ENCODE measurements at regions not wholly inside any gene's neighbourhood (a gene's known extent, or its start where the extent isn't known, plus 50 kb on each side); places are given as distances from the start of the nearest gene placed in this dataset.
"Not testable (repeated sequence)": the region's sequence is repeated elsewhere in the genome, so short reads cannot be mapped to it uniquely, and the experiment has no call there.

DNA sequence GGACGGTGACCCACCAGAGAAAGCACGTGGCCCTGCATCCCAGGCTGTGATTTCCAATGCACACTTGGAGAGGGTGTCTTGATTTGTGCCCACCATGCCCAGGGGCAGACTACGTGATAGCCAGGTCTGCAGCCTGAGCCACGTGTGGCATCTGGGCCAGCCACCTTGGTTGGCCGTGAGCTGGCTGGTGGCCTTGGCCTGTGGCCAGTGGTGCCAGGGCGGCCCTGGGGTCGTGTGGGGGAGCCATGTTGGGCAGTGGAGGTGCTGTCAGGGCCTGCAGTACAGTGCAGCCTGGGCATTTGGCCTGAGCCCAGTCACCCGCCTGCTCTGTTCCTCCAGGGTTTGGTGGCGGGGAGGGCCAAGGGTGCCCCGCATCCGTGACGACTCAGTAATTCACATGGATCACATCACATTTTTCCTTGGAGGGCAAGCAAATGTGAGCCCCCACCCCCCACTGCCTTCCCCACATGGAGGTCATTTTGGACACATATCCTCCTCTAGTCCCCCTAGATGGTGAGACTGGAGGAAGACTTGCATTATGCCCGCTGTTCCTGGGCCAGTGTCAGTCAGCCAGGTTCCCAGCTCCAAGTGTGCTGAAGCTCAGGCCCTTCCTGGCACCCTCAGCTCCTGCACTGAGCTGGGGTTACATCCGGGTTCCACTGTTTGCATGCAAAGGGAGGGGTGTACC is 201.4 kb downstream of the UBE3A start:
- DNase-seq = no peak

DNA sequence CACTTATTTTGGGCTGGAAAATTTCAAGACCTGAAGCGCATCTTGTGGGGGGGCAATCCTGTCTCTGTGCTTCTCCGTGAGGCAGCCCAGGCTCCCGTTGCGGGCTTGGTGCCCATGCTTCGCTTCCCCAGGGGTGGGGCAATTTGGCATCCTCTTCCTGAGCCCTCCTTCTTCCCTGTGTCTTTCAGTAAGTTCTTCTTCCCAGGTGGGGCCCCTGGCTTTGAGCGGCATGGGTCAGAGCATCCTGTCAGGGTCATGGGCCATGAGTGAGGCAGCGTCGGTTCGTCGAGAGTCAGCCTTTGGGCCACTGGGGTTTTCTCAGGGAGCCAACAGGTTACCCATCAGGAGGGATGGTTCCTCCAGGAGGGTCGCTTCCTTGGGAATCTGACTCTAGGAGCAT is 200.7 kb downstream of the UBE3A start:
- DNase-seq = no peak

DNA sequence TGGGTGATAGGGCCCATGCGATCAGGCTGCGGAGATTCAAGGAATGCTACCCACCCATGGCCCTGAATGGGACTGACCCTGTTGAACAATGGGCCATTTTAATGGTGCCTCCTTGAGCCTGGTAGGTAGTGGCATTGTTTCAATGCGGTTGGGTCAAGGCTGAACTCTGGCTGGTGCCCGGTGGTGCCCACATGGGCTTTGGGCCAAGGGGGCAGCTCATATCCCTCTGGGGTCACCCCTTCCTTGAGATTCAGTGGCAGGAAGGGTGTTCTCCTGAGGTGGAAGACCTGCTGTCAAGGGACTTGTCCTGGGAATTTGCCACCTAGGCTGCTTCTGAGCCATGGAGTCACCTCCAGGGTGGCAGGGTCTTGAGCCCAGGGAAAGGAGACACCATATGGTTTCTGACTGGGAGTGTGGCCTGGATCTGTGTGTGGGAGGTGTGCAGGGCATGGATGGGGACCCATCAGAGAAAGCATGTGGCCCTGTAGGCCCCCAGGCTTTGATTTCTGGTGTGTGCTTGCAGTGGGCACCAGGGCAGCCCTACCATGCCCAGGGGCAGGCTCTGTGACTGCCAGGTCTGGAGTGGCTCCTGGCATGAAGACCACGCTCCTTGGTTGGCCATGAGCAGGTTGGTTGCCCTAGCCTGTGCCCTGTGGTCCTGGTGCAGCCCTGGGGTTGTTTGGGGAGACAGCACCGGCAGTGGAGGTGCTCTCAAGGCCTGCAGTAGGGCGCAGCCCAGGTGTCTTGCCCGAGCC is 199.9 kb downstream of the UBE3A start:
- DNase-seq = no peak

DNA sequence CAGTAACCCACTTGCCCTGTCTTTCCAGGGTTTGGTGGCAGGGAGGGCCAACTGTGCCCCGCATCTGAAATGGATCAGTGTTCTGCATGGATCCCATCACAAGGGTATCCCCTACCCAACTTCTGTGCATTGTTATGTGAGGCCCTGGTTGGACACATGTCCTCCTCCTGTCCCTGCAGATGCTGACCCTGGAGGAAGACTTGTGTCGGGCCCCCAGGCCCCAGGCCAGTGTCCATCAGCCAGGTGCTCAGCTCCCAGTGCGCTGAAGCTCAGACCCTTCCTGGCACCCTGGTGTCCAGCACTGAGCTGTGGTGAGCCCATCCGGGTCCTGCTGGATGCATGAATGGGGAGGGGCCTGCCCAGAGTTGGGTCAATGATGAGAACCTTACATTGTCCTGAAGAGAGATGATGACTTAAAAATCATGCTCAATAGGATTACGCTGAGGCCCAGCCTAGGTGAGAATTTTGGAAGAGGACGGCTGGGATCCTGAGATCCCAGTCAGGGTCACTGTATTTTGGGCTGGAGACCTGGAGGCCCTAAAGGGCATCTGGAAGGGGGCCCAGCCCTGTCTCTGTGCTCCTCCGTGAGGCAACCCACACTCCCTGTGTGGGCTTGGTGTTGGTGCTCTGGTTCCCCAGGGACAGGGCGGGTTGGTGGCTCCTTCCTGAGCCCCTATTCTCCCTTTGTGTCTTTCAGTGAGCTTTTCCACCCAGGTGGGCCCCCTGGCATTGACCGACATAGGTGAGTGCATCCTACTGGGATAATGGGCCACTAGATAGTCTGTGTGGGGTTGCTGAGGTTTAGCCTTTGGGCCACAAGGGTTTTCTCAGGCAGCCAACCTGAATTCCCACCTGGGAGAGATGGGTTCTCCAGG is 199.1 kb downstream of the UBE3A start:
- DNase-seq = no peak

DNA sequence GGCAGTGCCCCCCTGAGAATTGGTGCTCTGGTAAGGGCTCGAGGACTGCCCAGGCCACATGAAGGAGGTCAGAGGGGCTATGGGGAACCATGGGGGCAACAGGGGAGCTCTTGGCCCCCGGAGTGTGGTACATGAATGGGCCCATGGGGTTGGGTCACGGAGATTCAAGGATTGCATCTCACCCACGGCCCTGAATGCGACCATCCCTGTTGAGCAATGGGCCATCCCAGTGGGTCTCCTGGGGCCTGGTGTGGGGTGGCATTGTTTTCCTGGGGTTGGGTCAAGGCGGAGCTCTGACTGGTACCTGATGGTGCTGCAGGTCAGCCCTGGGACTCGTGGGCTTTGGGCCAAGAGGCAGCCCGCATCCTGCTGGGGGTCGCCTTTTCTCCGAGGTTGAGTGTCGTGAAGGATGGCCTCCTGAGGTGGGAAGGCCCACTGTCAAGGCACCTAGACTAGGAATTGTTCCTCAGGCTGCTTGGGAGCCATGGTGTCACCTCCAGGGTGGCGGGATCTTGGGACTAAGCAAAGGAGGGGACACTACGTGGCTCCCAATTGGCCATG is 198.3 kb downstream of the UBE3A start:
- no peak for DNase-seq

DNA sequence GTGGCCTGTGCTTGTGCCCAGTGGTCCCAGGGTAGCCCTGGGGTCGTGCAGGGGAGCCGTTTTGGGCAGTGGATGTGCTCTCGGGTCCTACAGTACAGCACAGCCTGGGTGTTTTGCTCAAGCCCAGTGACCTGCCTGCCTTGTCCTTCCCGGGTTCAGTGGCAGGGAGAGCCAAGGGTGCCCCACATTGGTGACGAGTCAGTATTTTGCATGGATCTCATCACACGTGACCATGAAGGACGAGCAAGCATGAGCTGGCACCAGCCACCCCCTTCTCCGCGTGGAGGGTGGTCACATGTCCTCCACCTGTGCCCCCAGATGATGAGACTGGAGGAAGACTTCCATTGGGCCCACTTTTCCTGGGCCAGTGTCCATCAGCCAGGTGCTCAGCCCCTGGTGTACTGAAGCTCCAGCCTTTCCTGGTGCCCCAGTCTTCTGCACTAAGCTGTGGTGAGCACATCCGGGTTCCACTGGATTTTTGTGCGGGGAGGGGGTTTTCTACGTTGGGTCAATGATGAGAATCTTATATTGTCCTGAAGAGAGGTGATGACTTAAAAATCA is 197.5 kb downstream of the UBE3A start:
- no peak for DNase-seq

DNA sequence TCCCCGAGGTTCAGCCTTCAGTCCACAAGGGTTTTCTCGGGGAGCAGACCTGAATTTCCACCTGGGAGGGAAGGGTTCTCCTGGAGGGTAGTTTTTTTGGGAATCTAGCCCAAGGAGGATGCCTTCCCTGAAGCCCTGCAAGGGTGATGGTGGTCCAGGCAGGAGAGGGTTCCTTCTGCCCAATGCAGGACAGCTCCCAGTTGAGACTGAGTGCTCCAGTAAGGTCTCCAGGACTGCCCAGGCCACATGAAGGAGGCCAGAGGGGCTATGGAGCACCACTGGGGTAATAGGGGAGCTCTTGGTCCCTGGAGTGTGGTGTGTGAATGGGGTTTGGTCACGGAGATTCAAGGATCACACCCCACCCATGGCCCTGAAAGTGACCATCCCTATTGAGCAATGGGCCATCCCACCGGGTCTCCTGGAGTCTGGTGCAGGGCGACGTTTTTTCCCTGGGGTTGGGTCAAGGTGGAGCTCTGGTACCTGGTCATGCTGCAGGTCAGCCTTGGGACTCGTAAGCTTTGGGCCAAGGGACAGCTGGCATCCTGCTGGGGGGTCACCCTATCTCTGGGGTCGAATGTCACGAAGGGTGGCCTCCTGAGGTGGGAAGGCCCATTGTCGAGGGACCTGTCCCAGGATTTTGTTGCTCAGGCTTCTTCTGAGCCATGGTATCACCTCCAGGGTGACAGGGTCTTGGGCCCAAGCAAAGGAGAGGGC is 196.5 kb downstream of the UBE3A start:
- DNase-seq = no peak

DNA sequence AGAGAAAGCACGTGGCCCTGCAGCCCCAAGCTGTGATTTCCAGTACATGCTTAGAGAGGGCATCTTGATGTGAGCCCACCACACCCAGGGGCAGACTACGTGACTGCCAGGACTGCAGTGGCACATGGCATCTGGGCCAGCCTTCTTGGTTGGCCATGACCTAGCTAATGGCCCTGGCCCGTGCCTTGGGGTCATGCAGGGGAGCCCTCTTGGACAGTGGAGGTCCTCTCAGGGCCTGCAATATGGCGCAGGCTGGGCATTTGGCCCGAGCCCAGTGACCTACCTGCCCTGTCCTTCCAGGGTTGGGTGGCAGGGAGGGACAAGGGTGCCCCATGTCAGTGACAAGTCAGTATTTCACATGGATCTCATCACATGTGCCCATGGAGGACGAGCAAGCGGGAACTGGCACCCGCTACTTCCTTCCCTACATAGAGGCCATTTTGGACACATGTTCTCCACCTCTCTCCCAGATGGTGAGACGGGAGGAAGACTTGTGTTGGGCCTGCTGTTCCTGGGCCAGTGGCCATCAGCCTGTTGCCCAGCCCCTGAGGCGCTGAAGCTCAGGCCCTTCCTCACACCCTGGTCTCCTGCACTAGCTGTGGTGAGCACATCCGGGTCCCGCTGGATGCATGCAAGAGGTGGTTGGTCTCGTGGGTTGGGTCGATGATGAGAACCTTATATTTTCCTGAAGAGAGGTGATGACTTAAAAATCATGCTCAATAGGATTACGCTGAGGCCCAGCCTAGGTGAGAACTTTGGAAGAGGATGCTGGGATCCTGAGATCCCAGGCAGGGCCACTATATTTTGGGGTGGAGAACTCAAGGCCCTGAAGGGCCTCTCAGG is 195.6 kb downstream of the UBE3A start:
- DNase-seq = no peak

DNA sequence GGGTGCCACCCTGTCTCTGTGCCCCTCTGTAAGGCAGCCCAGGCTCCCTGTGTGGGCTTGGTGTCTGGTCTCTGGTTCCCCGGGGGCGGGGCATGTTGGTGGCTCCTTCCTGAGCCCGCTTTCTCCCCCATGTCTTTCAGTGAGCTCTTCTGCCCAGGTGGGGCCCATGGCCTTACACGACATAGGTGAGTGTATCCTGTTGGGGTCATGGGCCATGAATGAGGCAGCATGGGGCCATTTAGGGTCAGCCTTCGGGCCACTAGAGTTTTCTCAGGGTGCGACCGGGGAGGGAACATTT is 195.1 kb downstream of the UBE3A start:
- DNase-seq = no peak

DNA sequence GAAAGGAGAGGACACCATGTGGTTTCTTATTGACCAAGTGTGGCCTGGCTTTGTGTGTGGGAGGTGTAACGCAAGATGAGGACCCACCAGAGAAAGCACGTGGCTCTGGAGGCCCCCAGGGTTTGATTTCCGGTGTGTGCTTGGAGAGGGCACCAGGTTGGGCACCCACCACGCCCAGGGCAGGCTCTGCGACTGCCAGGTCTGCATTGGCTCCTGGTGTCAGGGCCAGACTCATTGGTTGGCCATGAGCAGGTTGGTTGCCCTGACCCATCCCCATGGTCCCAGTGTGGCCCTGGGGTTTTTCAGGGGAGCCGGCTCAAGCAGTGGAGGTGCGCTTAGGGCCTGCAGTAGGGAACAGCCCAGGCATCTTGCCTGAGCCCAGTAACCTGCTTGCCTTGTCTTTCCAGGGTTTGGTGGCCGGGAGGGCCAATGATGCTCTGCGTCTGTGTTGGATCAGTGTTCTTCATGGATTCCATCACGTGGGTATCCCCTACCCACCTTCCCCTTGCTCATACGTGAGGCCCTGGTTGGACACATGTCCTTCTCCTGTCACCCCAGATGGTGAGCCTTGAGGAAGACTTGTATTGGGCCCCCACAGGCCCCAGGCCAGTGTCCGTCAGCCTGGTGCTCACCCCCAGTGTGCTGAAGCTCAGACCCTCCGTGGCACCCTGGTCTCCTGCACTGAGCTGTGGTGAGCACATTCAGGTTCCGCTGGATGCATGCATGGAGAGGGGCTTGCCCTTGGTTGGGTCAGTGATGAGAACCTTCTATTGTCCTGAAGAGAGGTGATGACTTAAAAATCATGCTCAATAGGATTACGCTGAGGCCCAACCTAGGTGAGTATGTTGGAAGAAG is 193.9 kb downstream of the UBE3A start:
- no peak for DNase-seq

DNA sequence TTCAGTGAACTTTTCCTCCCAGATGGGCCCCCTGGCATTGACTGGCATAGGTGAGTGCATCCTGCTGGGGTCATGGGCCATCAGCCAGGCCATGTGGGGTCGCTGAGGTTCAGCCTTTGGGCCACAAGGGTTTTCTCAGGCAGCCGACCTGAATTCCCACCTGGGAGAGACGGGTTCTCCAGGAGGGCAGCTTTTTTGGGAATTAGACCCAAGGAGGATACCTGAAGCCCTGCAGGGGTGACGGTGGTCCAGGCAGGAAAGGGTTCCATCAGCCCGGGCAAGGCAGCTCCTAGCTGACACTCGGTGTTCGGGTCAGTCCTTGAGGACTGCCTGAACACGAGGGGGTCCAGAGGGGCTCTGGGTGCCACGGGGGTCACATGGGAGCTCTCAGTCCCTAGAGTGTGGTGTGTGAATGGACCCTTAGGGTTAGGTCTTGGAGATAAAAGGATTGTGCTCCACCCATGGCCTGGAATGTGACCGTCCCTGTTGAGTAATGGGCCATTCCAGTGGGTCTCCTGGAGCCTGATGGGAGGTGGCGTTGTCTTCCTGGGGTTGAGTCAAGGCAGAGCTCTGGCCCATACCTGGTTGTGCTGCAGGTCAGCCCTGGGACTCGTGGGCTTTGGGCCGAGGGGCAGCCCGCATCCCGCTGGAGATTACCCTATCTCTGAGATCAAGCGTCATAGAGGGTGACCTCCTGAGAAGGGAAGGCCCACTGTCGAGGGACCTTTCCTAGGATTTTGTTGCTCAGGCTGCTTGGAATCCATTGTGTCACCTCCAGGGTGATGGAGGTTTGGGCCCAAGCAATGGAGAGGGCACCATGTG is 192.8 kb downstream of the UBE3A start:
- DNase-seq = no peak

DNA sequence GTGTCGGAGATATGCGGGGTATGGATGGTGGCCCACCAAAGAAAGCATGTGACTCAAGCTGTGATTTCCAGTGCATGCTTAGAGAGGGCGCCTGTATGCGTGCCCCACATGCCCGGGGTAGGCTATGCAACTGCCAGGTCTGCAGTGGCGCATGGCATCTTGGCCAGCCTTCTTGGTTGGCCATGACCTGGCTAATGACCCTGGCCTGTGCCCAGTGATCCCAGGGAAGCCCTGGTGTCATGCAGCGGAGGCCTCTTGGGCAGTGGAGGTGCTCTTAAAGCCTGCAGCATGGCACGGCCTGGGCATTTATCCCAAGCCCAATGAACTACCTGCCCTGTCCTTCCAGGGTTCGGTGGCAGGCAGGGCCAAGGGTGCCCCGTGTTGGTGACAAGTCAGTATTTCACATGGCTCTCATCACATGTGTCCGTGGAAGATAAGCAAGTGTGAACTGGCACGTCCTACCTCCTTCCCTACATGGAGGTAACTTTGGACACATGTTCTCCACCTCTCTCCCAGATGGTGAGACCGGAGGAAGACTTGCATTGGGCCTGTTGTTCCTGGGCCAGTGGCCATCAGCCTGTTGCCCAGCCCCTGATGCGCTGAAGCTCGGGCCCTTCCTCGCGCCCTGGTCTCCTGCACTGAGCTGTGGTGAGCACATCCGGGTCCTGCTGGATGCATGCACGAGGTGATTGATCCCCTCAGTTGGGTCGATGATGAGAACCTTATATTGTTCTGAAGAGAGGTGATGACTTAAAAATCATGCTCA is 192.0 kb downstream of the UBE3A start:
- DNase-seq = no peak

DNA sequence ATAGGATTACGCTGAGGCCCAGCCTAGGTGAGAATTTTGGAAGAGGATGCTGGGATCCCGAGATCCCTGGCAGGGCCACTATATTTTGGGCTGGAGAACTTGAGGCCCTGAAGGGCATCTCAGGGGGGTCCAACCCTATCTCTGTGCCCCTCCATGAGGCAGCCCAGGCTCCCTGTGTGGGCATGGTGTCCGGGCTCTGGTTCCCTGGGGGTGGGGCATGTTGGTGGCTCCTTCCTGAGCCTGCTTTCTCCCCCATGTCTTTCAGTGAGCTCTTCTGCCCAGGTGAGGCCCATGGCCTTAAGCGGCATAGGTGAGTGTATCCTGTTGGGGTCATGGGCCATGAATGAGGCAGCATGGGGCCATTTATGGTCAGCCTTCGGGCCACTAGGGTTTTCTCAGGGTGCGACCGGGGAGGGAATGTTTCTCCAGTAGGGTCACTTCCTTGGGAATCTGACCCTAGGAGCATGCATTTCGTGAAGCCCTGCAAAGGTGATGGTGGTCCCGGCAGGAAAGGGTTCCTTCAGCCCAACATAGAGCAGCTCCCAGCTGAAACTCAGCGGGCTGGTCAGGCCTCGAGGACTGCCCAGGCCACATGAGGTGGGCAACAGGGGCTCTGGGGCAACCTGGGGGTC is 191.3 kb downstream of the UBE3A start:
- no peak for DNase-seq

DNA sequence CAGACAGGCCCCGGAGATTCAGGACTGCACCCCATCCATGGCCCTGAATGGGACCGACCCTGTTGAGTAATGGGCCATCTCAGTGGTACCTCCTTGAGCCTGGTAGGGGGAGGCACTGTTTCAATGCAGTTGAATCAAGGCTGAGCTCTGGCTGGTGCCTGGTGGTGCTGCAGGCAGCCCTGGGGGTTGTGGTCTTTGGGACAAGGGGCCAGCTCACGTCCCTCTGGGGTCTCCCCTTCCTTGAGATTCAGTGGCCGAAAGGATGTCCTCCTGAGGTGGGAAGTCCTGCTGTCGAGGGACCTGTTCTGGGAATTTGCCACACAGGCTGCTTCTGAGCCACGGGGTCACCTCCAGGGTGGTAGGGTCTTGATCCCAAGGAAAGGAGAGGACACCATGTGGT is 190.7 kb downstream of the UBE3A start:
- not testable (repeated sequence) for DNase-seq

DNA sequence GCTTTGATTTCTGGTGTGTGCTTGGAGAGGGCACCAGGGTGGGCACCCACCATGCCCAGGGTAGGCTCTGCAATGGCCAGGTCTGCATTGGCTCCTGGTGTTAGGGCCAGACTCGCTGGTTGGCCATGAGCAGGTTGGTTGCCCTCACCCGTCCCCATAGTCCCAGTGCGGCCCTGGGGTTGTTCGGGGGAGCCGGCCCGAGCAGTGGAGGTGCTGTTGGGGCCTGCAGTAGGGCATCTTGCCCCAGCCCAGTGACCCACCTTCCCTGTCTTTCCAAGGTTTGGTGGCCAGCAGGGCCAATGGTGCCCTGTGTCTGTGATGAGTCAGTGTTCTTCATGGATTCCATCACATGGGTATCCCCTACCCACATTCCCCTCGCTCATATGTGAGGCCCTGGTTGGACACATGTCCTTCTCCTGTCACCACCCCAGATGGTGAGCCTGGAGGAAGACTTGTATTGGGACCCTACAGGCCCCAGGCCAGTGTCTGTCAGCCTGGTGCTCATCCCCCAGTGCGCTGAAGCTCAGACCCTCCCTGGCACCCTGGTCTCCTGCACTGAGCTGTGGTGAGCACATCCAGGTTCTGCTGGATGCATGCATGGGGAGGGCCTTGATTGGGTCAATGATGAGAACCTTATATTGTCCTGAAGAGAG is 190.1 kb downstream of the UBE3A start:
- DNase-seq = no peak

DNA sequence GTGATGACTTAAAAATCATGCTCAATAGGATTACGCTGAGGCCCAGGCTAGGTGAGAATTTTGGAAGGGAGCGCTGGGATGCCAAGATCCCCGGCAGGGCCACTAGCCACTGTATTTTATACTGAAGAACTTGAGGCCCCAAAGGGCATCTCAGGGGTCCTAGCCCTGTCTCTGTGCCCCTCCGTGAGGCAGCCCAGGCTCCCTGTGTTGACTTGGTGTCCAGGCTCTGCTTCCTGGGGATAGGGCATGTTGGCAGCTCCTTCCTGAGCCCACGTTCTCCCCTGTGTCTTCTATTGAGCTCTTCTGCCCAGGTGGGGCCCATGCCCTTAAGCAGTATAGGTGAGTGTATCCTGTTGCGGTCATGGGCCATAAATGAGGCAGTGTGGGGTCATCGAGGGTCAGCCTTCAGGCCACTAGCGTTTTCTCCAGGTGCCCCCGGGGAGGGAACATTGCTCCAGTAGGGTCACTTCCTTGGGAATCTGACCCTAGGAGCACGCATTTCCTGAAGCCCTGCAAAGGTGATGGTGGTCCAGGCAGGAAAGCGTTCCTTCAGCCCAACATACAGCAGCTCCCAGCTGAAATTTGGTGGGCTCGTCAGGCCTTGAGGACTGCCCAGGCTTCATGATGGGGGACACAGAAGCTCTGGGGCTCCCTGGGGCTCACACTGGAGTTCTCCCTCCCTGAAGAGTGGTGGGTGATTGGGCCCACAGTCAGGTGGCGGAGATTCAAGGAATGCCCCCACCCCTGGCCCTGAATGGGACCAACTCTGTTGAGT is 189.4 kb downstream of the UBE3A start:
- no peak for DNase-seq

DNA sequence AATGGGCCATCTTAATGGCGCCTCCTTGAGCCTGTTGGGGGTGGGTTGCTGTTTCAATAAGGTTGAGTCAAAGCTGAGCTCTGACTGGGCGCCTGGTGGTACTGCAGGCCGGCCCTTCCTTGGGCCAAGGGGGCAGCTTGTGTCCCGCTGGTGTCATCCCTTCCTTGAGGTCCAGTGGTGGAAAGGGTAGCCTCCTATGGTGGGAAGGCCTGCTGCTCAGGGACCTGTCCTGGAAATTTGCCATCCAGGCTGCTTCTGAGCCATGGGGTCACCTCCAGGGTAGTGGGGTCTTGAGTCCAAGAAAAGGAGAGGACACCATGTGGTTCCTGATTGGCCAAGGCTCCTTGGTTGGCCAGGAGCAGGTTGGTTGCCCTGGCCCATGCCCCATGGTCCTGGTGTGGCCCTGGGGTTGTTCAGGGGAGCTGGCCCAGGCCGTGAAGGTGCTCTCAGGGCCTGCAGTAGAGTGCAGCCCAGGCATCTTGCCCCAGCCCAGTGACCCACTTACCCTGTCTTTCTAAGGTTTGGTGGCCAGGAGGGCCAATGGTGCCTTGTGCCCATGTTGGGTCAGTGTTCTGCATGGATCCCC is 188.7 kb downstream of the UBE3A start:
- no peak for DNase-seq

All from activated CD4-positive, alpha-beta T cell treated with anti-CD3 and anti-CD28 coated beads, Interleukin-2, amount 50 U/mL, for 48 hours (primary cell).